MCF 10A (cell line): ENCODE measurements at regions not wholly inside any gene's neighbourhood (a gene's known extent, or its start where the extent isn't known, plus 50 kb on each side); places are given as distances from the start of the nearest gene placed in this dataset.

ENCODE experiments used
- BruUV-seq: library from RNA; stranded (reverse); fragments of 400-500 nt; replicated peaks from 2 replicates; lab custom pipeline; 2021; lab: Mats Ljungman, UMichigan
- CTCF ChIA-PET: fragments of 300-600 bp; sonication (Branson Sonifier 250); formaldehyde crosslinking; extraction: SDS; loops from one replicate; lab custom pipeline; 2021; ENCODE audit warnings: antibody characterized with exemption, inconsistent platforms; lab: Yijun Ruan, JAX
- POLR2A ChIA-PET: fragments of 300-600, 350-650 bp; sonication (Branson Sonifier 250); formaldehyde crosslinking; extraction: SDS; loops from one replicate; lab custom pipeline; 2020; ENCODE audit warnings: antibody characterized with exemption, inconsistent platforms; lab: Yijun Ruan, JAX
- DNase-seq: peaks from one replicate; pipeline ENCODE4 v3.0.0-alpha.2; 2018; ENCODE audit not compliant: unreplicated experiment
- H3K27ac Mint-ChIP-seq: one replicate; pipeline ENCODE4 v1.8.0; 2022; ENCODE audit warnings: mild to moderate bottlenecking, low read depth, mixed read lengths; ENCODE audit not compliant: unreplicated experiment
- H3K27me3 Mint-ChIP-seq: one replicate; pipeline ENCODE4 v1.8.0; 2022; ENCODE audit warnings: mixed read lengths; ENCODE audit not compliant: insufficient read depth, unreplicated experiment
- H3K36me3 Mint-ChIP-seq: one replicate; pipeline ENCODE4 v1.8.0; 2022; ENCODE audit warnings: mild to moderate bottlenecking, moderate library complexity, mixed read lengths; ENCODE audit not compliant: insufficient read depth, unreplicated experiment
- H3K4me1 Mint-ChIP-seq: one replicate; pipeline ENCODE4 v1.8.0; 2022; ENCODE audit warnings: mixed read lengths; ENCODE audit not compliant: insufficient read depth, unreplicated experiment
- H3K4me3 Mint-ChIP-seq: one replicate; pipeline ENCODE4 v1.8.0; 2022; ENCODE audit warnings: mild to moderate bottlenecking, moderate library complexity, mixed read lengths; ENCODE audit not compliant: unreplicated experiment
- H3K9me3 Mint-ChIP-seq: one replicate; pipeline ENCODE4 v1.8.0; 2022; ENCODE audit warnings: mixed read lengths; ENCODE audit not compliant: unreplicated experiment
- CTCF ChIP-seq: fragments of 200-600 bp; IDR thresholded peaks from one replicate; pipeline ENCODE4 v1.8.0; 2022; ENCODE audit warnings: antibody characterized with exemption, mild to moderate bottlenecking; ENCODE audit not compliant: unreplicated experiment
- intact Hi-C: fragments of 100-400 bp; cut with micrococcal nuclease; formaldehyde crosslinking; loops from 2 replicates; pipeline ENCODE4 v1.14.1; 2022

DNA sequence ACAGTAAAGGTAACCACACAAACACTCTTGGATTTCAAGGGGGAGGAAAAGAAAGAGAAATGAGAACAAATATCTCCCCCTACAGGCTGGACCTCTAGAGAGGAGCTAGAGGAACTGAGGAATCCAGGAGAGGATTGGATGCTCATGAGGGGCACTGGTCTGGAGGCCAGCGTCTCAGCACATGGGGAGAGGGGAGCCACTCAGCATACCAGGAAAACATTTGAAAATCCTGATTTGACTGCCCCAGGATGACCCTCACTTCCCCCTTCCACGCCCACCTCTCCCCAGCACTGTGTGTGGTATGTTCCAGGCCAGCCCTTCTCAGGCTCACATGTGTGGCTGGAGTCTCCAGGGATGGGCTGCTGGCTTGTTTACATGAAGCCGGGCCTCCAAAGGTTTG lies 396.8 kb upstream of the ID2 start:
- TF ChIP-seq CTCF, result no peak
- no peaks in the 10 kb centered on the region for H3K36me3 Mint-ChIP-seq
- ChIA-PET CTCF (no interaction called here), POLR2A (interaction anchor here (0.5 kb wide), 1 partner anchor 454 kb away, joined by 3 read pairs; no protein-coding TSS in a partner anchor)
- BruUV-seq, result no TSS peak
- DNase-seq, result no peak
- H3K27ac Mint-ChIP-seq, result no peak overlapping the region
- H3K4me1 Mint-ChIP-seq, result no peaks in the 10 kb centered on the region
- peaks cover 23% of the 10 kb centered on the region for H3K9me3 Mint-ChIP-seq
- no peaks in the 10 kb centered on the region for H3K27me3 Mint-ChIP-seq
- intact Hi-C loops, result no loop called here
- H3K4me3 Mint-ChIP-seq, result no peak overlapping the region

- Mint-ChIP-seq H3K27me3 (no peaks in the 10 kb centered on the region), H3K36me3 (no peaks in the 10 kb centered on the region)
These were observed 396.0 kb upstream of the ID2 start for GRCh38 chr2:8285898-8286297.

DNA sequence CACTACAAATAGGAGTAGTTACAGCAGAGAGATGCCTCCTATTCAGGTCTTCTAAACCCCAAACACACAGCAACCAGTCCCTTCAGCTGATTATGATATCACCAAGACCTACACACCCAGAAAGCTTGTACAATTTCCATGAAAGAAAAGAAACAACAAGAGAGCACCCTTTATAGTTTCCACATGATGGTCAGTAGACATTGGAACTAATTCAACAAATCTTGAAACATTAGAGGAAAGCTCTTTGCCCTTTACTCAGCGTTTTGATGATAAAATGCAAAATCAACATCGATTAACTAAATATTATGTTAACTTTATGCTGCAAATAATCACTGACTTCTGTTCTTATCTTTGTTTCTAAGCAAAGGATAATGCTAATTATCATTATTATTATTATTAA lies 393.6 kb upstream of the ID2 start:
- H3K4me1 Mint-ChIP-seq, result no peaks in the 10 kb centered on the region
- POLR2A ChIA-PET, result interaction anchor here (0.7 kb wide), 1 partner anchor 749 kb away, joined by 4 read pairs; no protein-coding TSS in a partner anchor
- no peak for TF ChIP-seq CTCF
- intact Hi-C loops, result no loop called here
- BruUV-seq, result no TSS peak
- H3K9me3 Mint-ChIP-seq, result peaks cover 23% of the 10 kb centered on the region
- H3K36me3 Mint-ChIP-seq, result no peaks in the 10 kb centered on the region
- CTCF ChIA-PET, result interaction anchor here (0.6 kb wide), 1 partner anchor 53 kb away, joined by 3 read pairs; no protein-coding TSS in a partner anchor
- H3K27me3 Mint-ChIP-seq, result no peaks in the 10 kb centered on the region
- no peak overlapping the region for H3K4me3 Mint-ChIP-seq
- no peak overlapping the region for H3K27ac Mint-ChIP-seq
- DNase-seq, result no peak

More at GRCh38 chr2:8285898-8286297, 396.0 kb upstream of the ID2 start:
- Mint-ChIP-seq H3K4me3 (no peak overlapping the region), H3K4me1 (no peaks in the 10 kb centered on the region), H3K27ac (no peak overlapping the region), H3K9me3 (peaks cover 23% of the 10 kb centered on the region)
- BruUV-seq, result no TSS peak
- intact Hi-C loops, result no loop called here
- CTCF ChIA-PET, result no interaction called here
- no peak for DNase-seq
- TF ChIP-seq CTCF, result no peak
- POLR2A ChIA-PET, result no interaction called here

GRCh38 chr2:8289111-8289510 lies 392.7 kb upstream of the ID2 start:
- Mint-ChIP-seq H3K27ac (no peak overlapping the region), H3K4me1 (no peaks in the 10 kb centered on the region), H3K36me3 (no peaks in the 10 kb centered on the region), H3K4me3 (no peak overlapping the region), H3K27me3 (no peaks in the 10 kb centered on the region), H3K9me3 (peaks cover 18% of the 10 kb centered on the region)
- intact Hi-C loops, result no loop called here
- no peak for DNase-seq
- BruUV-seq, result no TSS peak
- POLR2A ChIA-PET, result no interaction called here
- CTCF ChIA-PET, result interaction anchor here (0.6 kb wide), 1 partner anchor 14 kb away, joined by 5 read pairs; no protein-coding TSS in a partner anchor
- no peak for TF ChIP-seq CTCF
